Stimulated activated CD8-positive, alpha-beta memory T cell treated with anti-CD3 and anti-CD28 coated beads, Interleukin-12 subunit alpha, Interleukin-12 subunit beta, amount 100 ng/mL, for 24 hours (primary cell): ENCODE measurements at regions not wholly inside any gene's neighbourhood (a gene's known extent, or its start where the extent isn't known, plus 50 kb on each side); places are given as distances from the start of the nearest gene placed in this dataset.
"Not testable (repeated sequence)": the region's sequence is repeated elsewhere in the genome, so short reads cannot be mapped to it uniquely, and the experiment has no call there.

ENCODE experiments used
- DNase-seq: peaks from one replicate; pipeline ENCODE4 v3.0.0-alpha.2; 2020; ENCODE audit errors: extremely low read depth

DNA sequence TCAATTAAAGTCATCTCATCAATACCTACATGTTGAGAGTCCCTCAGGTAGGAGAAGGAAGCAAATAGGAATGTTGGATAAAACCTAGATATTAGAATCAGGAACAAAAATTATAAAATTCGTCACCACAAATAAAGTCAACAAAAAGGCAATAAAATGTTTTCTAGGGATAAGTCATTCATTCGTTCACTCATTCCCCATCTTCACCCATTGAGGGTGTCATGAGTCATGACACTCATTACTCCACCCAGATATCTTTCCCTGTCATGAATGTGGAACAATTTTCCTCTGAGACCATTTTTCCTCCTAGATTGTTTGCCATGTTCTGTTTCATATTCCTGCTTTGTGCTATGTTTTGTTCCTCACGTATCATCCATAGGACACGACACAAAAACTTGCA, 50.9 kb upstream of the OLIG3 start:
- DNase-seq, result no peak

DNA sequence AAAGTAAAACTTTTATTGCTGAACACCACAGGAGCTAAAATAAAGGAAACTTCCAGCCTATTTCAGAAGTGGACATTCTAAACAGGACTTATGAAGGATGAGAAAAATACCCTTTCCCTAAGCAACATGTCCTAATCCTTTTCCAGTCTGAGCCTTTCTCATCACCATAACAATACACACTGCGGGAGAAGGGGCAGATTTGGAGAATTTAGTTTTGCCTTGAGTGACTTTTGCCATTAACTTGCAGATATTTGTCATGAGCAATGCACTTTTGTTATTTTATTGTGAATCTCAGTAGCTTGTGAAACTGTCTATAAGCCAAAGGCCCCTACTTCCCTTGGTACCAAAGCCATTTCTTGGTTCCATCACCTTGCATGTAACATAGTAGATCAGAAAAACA, 53.0 kb upstream of the OLIG3 start:
- DNase-seq, result no peak

DNA sequence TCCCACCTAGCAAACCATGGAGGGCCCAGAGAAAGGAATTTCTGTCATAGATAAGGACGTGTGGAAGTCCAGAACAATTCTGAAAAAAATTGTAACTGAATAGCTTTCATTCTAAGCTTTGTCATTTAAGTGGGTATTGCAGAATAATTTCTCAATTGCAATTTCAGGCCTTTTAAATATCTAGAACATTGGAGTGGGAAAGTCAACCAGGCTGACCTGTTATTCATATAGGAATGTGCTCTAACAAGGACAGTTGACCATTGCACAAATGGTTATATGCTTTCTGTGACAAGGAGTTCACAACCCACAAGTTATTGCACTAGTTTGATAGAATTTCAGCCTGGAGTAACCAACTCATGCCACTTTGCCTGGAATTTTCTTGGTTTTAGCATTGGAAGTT, 53.4 kb upstream of the OLIG3 start:
- no peak for DNase-seq

DNA sequence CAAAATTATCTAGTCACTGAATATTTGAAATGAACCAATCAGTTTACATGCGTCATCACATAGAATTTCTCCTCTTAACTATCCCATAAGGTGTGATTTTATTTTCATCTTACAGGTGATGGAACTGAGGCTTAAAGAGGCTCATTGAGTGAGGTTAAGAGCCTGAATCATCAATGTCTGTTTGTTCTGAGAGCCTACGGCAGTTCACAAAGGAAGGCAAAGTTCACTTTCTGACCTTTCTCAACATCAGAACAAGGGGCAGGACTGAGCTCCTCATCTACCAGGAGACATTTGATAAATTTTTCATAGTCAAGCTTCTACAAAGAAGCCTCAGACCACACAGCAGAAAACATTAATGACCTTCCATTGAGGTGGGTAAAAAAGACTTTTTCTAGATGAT, 54.9 kb upstream of the OLIG3 start:
- DNase-seq, result no peak

DNA sequence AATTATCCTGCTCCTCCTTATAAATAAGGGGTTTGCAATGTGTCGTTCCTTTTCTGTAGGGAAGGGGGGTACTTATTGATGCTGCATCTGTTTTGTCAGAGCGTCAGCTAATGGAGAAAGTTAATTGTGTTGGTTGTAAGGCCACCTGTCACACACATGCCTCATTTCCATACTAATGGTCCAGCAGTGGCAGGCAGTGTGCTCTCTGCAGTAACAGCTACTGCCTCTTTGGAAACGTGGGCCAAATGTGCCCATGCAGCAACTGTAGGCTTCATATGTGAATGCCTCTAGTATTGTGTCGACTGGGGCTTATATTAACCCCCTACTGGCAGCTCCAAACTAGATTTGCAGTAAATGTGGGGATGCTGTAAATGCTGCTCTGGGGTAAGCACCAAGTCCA, 56.3 kb upstream of the OLIG3 start:
- DNase-seq, result no peak

DNA sequence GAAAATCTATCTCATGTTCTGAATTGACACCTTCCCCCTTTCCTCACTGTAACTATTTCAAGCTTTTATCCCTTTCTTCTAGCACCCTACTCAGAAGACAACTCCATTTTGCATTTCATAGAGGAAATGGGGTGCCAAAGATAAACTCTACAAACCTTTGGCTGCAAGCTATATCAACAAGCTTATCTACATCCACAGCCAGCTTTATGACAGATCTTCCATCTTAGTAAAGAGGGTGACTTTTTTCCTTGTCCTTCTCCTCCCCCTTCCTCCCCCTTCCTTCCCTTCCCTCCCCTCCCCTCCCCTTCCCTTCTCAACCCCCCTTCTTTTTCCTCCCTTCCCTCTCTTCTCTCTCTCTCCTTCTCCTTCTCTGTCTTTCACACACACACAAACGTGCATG, 58.0 kb upstream of the OLIG3 start:
- DNase-seq, result no peak

DNA sequence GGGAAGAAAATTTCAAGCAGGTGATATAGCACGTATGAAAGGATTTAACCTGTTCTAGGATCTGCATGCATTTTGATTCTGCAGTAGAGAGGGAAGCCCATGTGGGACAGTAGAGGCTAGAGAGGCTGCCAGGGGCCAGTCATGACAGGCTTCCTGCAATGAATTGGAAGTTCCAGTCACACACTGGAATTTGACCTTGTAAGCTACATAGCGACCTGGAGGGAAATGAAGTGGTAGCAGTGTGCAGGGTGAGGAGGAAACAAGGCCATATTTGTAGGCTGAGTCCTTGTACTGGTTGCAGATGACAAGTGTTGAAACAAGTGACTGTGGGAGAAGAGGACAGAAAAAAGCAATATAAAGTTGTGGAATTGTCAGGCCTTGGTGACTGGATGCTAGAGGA, 58.6 kb upstream of the OLIG3 start:
- no peak for DNase-seq

DNA sequence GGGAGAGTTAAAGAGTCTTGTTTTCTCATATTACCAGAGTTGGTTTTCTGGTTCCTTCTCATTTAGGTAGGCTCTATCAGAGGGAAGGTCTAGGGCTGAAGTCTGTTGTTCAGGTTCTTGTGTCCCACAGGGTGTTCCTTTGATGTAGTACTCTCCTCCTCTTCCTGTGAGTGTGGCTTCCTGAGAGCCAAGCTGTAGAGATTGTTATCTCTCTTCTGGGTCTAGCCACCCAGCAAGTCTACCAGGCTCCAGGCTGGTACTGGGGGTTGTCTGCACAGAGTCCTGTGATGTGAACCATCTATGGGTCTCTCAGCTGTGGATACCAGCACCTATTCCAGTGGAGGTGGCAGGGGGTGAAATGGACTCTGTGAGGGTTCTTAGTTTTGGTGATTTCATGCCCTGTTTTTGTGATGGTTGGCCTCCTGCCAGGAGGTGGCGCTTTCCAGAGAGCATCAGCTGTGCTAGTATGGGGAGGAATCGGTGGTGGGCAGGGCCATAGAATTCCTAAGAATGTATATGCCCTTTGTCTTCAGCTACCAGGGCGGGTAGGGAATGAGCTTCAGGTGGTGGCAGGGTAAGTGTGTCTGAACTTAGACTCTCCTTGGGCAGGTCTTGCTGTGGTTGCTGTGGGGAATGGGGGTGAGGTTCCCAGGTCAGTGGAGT, 65.5 kb upstream of the OLIG3 start:
- DNase-seq, result not testable (repeated sequence)

DNA sequence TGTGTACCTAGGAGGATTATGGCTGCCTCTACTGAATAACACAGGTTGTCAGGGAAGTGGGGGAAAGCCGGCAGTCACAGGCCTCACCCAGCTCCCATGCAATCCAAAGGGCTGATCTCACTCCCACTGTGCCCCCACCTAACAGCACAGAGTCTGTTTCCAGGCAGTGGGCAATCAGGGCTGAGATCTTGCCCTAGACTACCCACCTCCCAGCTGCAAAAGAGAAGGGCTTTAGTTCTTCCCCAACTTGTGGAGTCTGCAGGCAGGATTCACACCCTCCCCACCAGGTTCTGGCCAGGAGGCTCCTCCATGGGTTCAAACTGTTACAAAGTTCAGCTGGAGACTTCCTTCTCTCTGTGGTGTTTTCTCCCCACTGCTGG, 66.0 kb upstream of the OLIG3 start:
- DNase-seq, result no peak

DNA sequence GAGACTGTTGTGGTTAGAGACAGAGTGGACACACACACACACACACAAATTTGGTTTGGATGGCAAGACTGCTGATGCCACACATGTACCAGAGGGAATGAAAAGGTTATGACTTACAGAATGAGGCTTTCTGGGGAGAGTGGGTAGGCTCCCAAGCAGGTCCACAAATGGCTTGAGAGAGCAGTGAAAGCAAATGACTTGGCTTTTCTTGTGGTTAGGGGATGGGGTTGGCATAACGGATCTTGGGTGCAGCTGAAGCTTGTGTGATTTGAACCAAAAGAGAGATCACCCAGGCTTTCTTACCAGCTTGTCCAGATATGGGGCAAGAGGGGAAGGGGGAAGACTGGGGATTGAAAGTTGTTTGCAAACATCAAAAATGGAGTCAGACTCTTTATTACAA, 73.9 kb upstream of the OLIG3 start:
- DNase-seq, result no peak

DNA sequence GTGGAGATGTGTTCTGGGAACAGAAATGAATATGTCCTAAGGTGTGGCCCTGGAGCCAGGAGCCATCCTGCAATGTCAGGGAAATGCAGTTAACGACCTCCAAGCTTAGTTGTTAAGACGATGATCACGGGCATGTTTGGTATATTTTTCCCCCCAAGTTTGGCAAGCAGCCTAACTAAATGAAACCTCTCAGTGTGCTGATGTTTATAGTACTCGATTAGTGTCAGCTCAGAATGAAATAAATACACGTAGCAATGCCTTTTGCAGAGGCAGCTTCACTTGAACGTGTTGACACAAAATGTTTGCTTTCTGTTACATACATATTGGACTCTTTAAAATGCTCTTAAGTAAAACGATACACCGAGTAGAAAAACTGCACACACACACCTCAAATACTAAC, 76.2 kb upstream of the OLIG3 start:
- DNase-seq, result no peak

DNA sequence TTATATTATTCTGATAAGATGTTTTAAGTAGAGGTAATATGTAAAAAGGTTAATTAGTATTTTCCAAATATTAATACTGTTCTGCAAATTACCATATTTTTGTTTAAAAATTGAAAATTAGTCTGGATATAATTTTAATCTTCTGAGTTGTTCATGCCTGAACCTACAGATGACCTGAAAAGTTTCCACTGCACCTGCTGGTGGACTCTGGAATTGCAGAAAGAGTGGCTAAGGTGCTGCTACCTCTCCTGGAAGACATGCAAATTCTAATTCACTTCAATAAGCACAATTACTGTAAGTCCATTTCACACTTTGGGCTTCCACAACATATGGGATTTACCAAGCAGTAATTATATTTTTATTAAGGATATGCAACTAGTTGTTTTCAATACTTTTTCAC, 77.7 kb upstream of the OLIG3 start:
- DNase-seq, result no peak

DNA sequence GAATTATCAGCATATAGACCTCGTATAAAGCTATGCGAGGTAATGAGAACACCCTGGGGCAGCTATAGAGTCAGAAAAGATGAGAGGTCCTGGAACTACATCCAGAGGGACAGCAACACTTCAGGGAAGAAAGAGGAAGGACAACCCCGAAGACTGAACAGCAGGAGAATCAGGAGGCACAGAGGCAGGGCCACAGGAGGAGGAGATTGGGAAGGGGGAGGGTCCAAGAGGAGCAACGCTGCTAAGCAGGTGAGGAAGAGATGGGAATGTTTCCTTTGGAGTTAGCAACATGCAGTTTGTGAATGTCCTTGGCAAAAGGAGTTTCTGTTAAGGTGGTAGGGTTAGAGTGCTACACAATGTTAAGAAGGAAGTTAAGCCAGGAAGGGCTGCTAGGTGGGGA, 79.5 kb upstream of the OLIG3 start:
- no peak for DNase-seq

DNA sequence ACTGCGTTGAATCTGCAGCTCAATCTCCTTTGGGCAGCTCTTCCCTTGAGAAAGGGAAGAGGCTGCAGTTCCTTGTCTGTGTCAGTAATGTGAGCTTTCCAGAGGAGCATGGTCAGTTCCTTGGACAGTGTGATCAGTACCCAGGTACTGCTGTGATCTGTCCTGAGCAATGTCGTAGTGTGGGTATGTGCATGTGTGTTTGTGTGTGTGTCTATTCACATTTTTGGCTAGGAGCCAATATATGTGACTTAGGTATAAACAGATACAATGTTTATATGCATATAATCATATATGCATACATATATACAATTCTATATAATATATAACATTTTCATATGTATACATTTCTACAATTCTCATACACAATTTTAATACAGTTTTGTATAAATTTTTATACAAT, 85.4 kb upstream of the OLIG3 start:
- DNase-seq, result no peak

DNA sequence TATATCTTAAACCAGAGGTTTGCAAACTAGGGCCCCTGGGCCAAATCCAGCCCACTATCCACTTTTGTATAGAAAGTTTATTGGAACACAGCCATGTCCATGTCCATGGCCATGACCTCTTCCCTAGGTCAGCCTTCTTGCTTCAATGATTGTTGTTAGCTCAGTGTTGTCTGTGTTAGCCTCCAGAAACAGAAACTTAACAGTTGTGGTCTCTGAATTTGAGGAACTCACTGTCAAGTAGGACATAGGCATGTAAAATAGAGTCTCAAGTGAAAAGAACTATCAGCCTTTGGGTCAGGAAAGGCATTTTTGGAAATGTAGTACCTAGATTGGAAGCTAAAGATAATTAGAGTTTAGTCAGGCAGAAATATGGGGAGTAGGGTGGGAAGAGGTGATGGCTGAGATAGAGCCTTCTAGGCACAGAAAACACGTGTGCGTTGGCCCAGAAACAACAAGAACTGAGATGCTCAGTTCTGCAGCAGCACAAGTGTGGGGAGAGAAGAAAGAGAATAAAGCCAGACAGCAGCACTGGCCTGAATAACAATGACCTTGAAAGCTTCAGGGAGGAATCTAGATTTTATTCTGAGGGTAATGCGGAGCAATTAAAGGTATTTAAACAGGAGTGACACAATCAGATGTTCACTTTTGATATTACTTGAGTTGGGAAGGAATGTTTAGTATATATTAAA, 87.0 kb upstream of the OLIG3 start:
- no peak for DNase-seq

DNA sequence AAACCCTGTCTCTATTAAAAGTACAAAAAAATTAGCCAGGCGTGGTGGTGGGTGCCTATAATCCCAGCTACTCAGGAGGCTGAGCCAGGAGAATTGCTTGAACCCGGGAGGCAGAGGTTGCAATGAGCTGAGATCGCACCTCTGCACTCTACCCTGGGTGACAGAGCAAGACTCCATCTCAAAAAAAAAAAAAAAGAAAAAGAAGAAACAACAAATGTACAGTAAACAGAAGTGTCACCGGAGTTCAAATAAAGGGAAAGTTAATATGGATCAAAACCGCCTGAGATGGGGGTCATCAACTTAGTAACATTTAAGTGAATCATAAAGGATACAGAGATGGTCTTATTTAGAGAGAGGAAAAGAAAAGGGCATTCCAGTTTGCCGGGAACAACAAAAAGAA, 89.3 kb upstream of the OLIG3 start:
- DNase-seq, result not testable (repeated sequence)

DNA sequence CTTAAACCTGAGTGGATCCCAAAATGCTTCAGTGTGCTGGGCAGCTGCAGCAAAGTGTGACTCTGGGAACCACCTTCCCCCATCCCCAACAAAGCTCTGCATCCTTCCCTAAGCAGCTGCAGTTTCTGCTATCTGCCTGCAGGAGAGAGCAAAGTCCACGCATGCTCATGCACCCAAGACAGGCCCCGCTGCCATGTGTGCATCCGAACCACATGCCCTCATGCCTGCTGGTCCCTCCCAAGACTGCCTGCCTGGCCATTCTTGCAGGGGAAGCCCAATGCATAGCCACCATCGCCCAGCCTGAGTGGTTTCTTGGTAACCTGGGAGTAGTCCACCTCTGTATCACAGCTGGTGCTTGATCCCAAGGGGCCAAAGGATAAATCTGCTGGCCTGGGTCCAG, 94.3 kb upstream of the OLIG3 start:
- no peak for DNase-seq

DNA sequence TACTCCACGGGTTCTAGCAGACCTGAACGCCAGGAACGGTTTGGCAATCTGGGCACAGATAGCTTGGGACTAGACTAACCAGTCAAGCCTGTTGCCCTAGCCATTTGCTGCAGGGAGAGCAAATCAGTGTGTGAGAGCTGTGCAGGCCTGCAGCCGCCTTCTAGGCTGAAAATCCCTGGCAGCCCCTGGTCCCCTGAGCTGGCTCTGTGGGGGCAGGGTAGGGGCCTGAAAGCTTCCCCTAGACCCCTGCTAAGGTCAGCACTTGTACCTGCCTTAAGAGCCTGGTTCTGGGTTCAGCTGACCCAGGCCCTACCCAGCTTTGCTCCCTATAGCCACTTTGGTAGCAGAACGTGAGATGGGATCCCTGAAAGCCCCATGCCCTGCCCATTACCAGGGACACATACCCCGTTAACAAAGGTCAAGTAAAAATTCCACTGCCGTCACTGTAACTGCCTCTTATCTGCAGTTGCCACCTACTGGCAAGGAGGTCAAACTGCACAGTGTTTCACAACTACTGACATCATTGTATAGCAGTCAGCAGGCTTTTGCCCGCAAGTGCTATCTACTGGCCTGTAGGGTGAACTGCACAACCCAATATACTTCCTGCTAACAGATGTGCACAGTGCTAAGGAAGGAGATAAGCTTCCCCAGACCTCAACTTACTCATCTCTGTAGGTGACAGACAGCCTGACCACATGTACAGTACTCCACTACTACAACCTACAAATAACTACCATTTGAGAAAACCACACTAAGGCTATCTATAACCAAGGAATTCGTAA, 95.1 kb upstream of the OLIG3 start:
- no peak for DNase-seq

DNA sequence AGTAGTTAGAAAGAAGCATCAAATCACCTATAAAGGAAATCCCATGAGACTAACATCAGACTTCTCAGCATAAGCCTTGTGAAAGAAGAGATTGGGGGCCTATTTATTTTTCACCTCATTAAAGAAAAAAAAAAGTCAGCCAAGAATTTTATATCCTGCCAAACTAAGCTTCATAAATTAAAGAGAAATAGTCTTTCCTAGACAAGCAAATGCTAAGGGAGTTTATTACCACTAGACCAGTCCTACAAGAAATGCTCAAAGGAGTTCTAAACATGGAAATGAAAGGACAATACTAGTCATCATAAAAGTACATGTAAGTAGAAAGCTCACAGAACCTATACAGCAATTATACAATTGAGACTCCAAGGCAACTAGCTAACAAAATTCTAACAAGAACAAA, 96.5 kb upstream of the OLIG3 start:
- DNase-seq, result no peak

DNA sequence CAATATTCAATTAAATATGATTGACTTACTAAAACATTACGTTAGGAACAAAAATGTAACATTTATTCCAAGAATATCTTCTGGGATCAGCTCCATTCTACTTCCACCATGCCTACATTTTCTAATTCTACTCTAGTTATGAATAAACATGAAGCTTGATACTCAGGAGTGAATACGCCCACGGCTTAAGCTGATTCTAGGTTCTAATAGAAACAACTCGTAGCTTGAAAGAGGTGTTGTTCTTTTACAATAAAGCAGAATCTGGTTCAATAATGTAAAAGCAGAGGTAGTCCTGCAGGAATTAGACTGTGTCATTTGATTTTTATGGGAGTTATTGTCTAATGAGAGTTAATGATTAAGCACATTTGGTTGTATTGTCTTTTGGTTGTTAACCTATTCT, 107.3 kb upstream of the OLIG3 start:
- no peak for DNase-seq

DNA sequence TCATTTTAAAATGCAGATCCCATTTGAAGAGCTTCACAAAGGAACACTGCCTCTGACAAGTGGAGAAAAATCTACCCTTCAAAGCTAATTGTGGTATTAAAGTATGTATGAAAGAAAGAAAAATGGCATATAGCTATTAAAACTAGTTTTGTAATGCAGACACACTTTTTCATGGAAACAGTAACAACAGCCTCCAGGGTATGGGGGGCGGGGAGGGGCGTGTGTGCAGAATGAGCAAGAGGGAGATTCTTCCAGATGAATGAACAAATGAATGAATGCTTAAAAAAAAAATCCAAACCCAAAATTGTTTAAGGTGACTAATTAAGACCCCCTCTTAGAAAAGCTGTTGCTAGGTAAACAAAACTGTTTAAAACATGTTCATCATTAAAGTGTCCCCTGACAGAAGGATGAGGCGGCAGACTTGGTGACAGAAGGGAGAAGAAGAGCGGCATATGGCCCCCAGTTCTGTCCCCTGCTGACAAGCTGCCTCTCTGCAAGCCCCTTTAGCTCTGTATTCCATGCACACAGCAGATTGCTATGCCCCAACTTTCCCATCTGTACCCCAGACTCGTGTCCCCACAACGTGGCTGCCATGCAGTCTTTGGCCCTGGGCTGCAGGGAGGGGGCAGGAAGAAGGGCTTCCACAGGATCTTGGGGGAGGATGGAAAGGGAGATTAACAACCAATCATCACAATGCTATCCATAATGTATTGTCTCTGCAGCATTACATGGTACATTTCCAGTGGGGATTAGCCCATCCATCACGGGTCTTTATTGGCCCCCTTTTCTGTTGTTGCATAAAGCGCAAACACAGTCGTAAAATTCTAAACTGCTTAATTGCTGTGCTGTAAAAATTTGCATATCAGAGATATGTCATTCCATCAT, 108.4 kb upstream of the OLIG3 start:
- DNase-seq, result no peak

DNA sequence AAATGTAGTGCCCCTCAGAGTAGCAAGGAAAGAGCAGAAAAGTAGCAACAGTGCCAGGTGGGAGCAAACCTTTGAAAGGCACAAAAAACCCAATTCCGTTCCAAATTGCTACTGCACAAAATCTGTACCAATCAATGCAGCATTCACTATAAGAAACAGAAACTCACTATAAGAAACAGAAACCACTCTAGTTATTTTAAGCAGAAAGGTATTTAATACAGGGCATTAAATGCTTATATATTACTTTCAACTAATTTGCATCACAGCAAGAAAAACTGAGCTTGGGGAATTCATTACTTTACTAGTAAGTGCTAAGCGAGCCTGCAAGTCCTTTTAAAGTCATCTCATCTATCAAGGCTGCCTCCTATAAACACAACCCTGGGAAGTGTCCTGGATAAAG, 116.5 kb upstream of the OLIG3 start:
- no peak for DNase-seq
